ENCODE measurements at regions not wholly inside any gene's neighbourhood (a gene's known extent, or its start where the extent isn't known, plus 50 kb on each side); places are given as distances from the start of the nearest gene placed in this dataset.

GRCh38 chr10:43748560-43748959 is 99.9 kb upstream of the ZNF32 start:
- Histone ChIP-seq H3K36me3 (no peaks in the 10 kb centered on the region), H3K4me1 (no peaks in the 10 kb centered on the region), H3K9ac (ENCODE audit: low read depth in 2 of 2, low read length in 2 of 2) (no peak overlapping the region), H3K27ac (no peak overlapping the region), H3K9me3 (no peaks in the 10 kb centered on the region), H3K4me3 (no peak overlapping the region), H3K27me3 (no peaks in the 10 kb centered on the region)
- DNase-seq, result no peak
- TF ChIP-seq CTCF (IDR thresholded peaks at IDR 0.05), result no peak
- intact Hi-C loops (cut with DNase I), result no loop called here

- TF ChIP-seq CTCF (IDR thresholded peaks at IDR 0.05), result no peak
- H3K27ac ChIP-seq, result no peak overlapping the region
- H3K9ac ChIP-seq (ENCODE audit: low read depth in 2 of 2, low read length in 2 of 2), result no peak overlapping the region
- intact Hi-C loops (cut with DNase I), result no loop called here
- no peak for DNase-seq
- no peaks in the 10 kb centered on the region for H3K27me3 ChIP-seq
- no peaks in the 10 kb centered on the region for H3K4me1 ChIP-seq
- no peaks in the 10 kb centered on the region for H3K9me3 ChIP-seq
- no peak overlapping the region for H3K4me3 ChIP-seq
- no peaks in the 10 kb centered on the region for H3K36me3 ChIP-seq
Observed at GRCh38 chr10:43746906-43747305, 98.2 kb upstream of the ZNF32 start.

- DNase-seq, result no peak
- no peaks in the 10 kb centered on the region for H3K4me1 ChIP-seq
- no peaks in the 10 kb centered on the region for H3K36me3 ChIP-seq
- H3K27ac ChIP-seq, result no peak overlapping the region
- no peaks in the 10 kb centered on the region for H3K9me3 ChIP-seq
- H3K27me3 ChIP-seq, result no peaks in the 10 kb centered on the region
- H3K4me3 ChIP-seq, result no peak overlapping the region
- TF ChIP-seq CTCF (IDR thresholded peaks at IDR 0.05), result no peak
- no peak overlapping the region for H3K9ac ChIP-seq (ENCODE audit: low read depth in 2 of 2, low read length in 2 of 2)
- intact Hi-C loops (cut with DNase I), result no loop called here
Observed at GRCh38 chr10:43739161-43739560, 90.5 kb upstream of the ZNF32 start.

GRCh38 chr10:43737003-43737402 is 88.3 kb upstream of the ZNF32 start:
- Histone ChIP-seq H3K36me3 (no peaks in the 10 kb centered on the region), H3K4me1 (no peaks in the 10 kb centered on the region), H3K9ac (ENCODE audit: low read depth in 2 of 2, low read length in 2 of 2) (no peak overlapping the region), H3K27ac (no peak overlapping the region), H3K27me3 (no peaks in the 10 kb centered on the region), H3K4me3 (no peak overlapping the region), H3K9me3 (no peaks in the 10 kb centered on the region)
- intact Hi-C loops (cut with DNase I), result no loop called here
- no peak for TF ChIP-seq CTCF (IDR thresholded peaks at IDR 0.05)
- no peak for DNase-seq

GRCh38 chr10:43735907-43736306 is 87.2 kb upstream of the ZNF32 start:
- intact Hi-C loops (cut with DNase I), result no loop called here
- Histone ChIP-seq H3K4me3 (no peak overlapping the region), H3K4me1 (no peaks in the 10 kb centered on the region), H3K9me3 (no peaks in the 10 kb centered on the region), H3K27me3 (no peaks in the 10 kb centered on the region), H3K9ac (ENCODE audit: low read depth in 2 of 2, low read length in 2 of 2) (no peak overlapping the region), H3K27ac (no peak overlapping the region), H3K36me3 (no peaks in the 10 kb centered on the region)
- no peak for TF ChIP-seq CTCF (IDR thresholded peaks at IDR 0.05)
- no peak for DNase-seq

- no peak overlapping the region for H3K9ac ChIP-seq (ENCODE audit: low read depth in 2 of 2, low read length in 2 of 2)
- DNase-seq, result no peak
- H3K4me1 ChIP-seq, result no peaks in the 10 kb centered on the region
- H3K4me3 ChIP-seq, result no peak overlapping the region
- H3K27me3 ChIP-seq, result no peaks in the 10 kb centered on the region
- H3K9me3 ChIP-seq, result no peaks in the 10 kb centered on the region
- no peak overlapping the region for H3K27ac ChIP-seq
- no peak for TF ChIP-seq CTCF (IDR thresholded peaks at IDR 0.05)
- intact Hi-C loops (cut with DNase I), result no loop called here
- H3K36me3 ChIP-seq, result no peaks in the 10 kb centered on the region
Observed at GRCh38 chr10:43734716-43735115, 86.0 kb upstream of the ZNF32 start.
